GM19023 (cell line): ENCODE measurements at regions not wholly inside any gene's neighbourhood (a gene's known extent, or its start where the extent isn't known, plus 50 kb on each side); places are given as distances from the start of the nearest gene placed in this dataset.

ENCODE experiments used
- ATAC-seq: cut with Tn5 transposase; IDR thresholded peaks from one replicate; pipeline ENCODE4 v1.9.1; 2021; ENCODE audit warnings: mild to moderate bottlenecking, moderate library complexity; ENCODE audit not compliant: unreplicated experiment

- no peak for ATAC-seq
These were observed 50.5 kb upstream of the POU2AF2 start for GRCh38 chr11:111194860-111195568.

- no peak for ATAC-seq
These were observed 51.5 kb upstream of the POU2AF2 start for GRCh38 chr11:111193924-111194490.

DNA sequence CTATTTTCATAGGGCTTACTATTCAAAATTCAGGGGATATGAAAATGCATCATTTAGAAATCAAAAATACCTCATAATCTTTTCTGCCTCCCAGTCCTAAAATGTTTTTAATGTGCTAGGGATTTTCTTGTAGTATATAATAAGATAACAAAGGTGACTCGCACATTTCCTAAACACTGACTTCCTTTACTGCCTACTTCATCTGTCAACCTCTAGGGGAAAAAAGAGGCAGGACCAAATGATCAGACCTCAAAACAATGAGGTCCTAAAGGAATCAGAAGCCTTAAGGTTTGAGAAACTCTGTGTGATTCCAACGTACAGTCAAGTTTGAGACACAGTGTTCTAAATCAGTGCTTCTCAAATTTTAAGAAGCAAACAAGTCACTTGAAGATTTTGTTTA lies 56.1 kb upstream of the POU2AF2 start:
- ATAC-seq, result no peak

DNA sequence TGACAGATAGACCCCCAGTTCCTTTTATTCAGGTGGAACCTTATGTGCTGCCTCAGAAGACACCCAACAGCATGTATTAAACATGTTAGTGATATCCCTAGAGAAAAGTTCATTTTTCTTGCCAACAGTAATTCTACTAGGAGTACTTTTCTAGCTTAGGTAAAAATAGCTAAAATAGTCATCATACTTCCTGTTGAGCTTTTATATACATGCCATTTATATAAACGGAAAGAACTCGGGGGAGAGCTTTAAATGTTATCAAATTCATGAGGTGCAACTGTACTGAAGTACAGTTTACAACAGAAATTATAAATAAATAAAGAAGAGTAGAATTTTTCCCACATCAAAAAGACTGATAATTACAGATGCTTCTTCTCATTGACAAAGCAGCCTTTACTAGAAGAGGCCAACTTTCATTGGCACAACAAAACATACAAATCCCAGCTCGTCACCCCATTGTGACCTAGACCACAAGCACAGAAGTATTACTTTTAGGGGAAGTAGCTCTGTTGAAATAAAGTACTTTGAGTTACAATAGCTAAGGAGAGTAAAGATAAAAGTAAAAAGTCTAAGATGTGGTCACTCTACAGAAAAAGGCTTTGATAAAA lies 59.1 kb upstream of the POU2AF2 start:
- ATAC-seq, result no peak

- no peak for ATAC-seq
These were observed 60.3 kb upstream of the POU2AF2 start for GRCh38 chr11:111185266-111185665.

GRCh38 chr11:111183706-111184105 lies 61.8 kb upstream of the POU2AF2 start:
- no peak for ATAC-seq

DNA sequence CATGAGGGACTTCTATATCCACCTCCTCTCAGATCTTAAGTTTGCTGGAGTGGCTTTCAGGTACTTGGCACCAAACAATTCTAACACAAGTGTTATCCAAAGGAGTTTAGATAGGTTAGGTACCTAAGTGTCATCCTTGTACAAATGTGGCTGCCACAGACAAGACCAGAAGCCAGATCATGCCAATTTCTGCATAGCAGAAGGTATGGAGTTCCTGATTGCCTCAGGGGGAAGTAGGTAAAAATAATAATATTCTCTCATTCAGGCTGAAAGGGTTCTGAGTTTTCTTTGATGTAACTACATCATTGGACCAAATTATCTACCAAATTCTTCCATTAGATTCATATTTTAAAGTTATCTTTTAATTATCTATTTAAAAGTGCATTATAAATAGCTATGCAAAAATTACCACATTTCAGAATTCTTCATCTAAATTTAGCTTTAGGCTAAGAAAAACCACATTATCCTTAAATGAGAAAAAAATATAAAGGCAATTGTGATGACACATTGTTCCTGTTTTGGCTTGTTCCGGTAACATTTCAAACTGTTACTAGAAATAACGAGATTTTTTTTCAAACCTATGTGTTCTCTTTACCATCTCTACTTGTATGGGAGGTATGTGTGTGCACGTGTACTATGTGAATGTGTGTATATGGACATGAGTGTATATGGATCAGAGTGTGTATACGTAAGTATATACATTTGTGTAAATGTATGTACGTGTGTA lies 66.2 kb upstream of the POU2AF2 start:
- ATAC-seq, result no peak

DNA sequence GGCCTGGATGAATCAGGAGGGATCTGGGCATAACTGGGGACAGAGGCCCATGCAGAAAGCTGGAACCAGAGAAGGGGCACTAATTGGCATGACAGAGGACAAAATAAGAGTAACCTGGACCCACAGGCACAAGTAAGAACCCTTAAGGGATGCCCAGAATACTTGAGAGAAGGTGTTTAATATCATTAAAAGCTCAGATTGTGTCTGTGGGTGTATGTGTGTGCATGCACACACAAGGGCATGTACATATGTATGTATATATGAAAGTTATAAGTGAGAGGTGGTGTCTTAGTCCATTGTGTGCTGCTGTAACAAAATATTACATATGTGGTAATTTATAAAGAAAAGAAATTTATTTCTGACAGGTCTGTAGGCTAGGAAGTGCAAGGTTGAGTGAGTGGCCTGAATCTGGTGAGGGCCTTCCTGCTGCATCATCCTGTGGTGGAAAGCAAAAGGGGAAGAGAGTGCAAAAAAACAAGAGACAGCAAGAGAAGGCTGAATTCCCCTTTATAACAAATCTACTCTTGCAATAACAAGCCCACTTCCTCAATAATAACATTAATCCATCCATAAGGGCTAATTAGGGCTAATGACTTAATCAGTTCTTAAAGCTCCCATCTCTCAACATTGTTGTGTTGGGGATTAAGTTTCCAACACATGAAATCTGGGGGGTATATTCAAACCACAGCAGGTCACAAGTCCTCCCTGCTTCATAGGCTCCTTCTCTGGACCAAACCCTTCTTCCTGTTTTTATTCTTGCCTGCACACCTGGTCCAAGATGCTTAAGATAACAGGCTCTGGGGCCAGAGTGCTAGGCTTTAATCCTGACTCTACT lies 68.3 kb upstream of the POU2AF2 start:
- ATAC-seq, result peak; percentile 67

DNA sequence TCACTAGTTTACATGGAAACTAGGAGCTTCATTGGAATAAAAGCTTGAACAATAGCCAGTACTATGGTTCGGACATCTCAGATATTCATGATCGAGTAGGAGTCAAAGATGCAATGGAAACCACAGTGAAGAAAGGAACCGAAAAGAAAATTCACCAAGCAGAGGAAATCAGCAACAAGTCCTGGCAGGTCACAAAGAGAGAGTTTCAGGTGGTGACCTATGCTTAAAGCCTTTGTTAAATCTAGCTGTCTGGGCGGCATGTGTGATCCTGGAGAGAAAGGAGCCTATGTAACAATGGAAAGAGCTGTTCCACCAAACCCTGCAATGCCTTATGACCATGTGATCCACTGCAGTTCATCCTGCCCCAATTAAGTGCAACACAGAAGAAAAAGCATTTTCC lies 68.9 kb upstream of the POU2AF2 start:
- ATAC-seq, result peak; percentile 40

- ATAC-seq, result no peak
These were observed 72.3 kb upstream of the POU2AF2 start for GRCh38 chr11:111173221-111173620.

- no peak for ATAC-seq
These were observed 73.1 kb upstream of the POU2AF2 start for GRCh38 chr11:111172321-111172862.

DNA sequence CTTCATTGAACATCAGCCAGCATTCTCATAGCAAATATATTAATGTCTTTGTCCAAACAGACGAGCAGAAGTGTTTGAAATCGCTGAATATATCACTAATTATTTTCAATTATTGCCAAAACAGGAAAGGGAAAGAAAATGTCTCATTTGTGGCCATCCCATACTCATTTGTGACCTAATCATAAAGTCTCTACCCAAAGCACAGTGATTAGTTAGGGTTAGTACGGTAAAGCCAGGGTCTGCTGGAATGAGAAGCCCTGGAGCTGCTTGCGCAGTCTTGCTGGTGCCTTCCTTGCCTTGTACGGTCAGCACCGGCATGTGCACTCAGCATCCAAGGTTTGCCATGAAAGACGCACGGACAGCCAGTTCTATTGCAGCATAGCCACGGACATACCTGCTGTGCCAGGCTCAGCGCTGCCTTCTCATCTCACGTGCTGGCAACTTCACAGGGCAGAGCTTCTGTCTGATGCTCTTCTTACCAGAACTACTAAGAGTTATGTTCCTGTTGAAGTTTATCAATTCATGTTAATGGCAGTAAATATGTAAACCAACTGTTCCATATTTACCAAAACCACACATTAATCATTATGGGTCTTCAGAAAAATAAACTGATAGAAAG lies 74.7 kb upstream of the POU2AF2 start:
- ATAC-seq, result no peak

GRCh38 chr11:111169367-111169766 lies 76.2 kb upstream of the POU2AF2 start:
- ATAC-seq, result no peak

GRCh38 chr11:111168871-111169270 lies 76.7 kb upstream of the POU2AF2 start:
- ATAC-seq, result no peak

DNA sequence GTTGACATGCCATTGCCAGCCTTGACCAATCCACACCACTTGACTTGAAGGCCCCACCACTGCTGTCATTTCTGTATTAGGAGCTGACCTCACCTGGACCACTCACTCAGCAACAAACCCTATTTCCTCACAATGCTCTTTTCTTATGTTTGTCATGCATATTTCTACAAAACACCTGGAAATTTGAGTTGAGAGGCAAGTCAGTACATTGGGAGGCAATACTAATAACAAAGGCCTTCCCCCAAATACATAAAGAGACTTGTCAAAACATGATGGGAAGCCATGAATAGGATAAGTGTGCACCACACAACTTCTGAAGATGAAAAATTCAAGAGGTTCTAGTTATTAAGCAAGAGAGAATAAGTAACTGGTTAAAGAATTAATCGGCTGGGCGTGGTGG lies 77.9 kb upstream of the POU2AF2 start:
- no peak for ATAC-seq

DNA sequence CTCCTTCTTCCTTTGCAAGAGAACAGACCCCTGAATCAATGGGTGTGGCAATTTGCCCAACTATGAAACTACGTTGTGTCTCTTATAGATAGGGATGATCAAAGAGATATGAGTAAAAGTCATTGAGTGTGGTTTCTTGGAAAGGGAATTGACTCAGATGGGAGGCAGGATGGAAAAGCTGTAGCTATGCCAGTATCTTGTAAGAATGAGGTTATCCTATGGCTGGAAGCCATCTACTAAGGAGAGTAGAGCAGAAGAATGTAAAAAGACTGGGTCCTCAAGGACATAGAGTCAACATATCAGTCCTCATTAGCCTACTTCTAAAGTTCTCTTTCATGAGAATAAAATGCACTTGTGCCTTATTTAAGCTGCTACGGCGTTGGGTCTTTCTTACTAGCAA lies 78.9 kb upstream of the POU2AF2 start:
- no peak for ATAC-seq

DNA sequence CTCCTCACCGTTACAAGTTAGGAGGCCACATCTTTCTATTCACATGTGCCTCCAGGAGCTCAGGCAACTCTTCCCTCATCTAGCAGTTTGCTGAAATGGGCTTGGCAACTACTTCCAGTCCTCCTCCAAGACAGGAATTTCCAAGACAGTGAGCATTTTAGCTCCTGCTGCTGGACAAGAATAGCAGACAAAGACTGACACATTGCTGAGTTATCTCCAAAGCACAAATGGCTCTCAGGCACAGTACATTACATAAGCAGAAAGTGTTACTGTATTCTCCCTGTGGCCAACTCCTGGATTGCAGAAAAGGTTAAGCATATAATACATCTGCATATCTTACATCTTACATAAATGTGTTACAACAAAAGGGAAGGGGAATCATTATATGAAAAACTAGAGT lies 83.2 kb upstream of the POU2AF2 start:
- no peak for ATAC-seq

- no peak for ATAC-seq
These were observed 88.0 kb upstream of the POU2AF2 start for GRCh38 chr11:111157571-111157970.

DNA sequence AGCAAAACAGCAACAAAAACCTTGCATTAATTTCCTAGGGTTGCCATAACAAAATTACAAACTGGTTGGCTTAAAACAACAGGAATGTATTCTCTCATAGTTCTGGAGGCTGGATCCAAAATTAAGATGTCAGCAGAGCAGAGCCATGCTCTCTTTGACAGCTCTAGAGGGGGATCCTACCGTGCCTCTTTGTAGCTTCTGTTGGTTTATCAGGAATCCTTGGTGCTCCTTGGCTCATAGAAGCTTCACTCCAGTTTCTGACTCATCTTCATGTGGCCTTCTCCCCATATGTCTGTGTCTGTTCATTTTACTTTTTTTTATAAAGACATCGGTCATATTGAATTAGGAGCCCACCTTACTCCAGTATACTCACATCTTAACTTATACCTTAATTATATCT lies 90.5 kb upstream of the POU2AF2 start:
- no peak for ATAC-seq

- no peak for ATAC-seq
These were observed 92.3 kb upstream of the POU2AF2 start for GRCh38 chr11:111153194-111153593.
